HG03520 (cell line): ENCODE measurements at regions not wholly inside any gene's neighbourhood (a gene's known extent, or its start where the extent isn't known, plus 50 kb on each side); places are given as distances from the start of the nearest gene placed in this dataset.
A peak's percentile ranks its signal among the peaks of the same experiment; 100 is the strongest.

Experiments
- ATAC-seq: cut with Tn5 transposase; IDR thresholded peaks from one replicate; pipeline ENCODE4 v1.9.1; 2021; ENCODE audit warnings: mild to moderate bottlenecking, moderate library complexity; ENCODE audit not compliant: unreplicated experiment

DNA sequence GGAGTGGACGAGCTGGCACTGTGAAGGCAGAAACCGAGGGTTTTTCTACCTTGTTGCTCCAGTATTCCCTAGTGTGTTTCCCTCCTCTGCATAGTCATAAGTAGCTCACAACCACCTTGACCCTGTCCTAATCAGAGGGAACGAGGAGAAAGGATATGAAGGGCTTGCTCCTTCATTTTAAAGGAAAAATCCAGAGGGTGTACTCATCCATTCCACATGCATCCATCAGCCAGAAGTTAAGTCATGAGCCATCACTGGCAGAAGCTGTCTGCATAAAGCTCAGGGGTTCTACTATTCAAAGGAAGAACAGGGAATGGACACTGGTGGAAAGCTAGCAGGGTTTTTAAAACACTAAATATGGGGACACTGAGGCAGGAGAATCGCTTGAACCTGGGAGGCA lies 84.3 kb upstream of the FOXN3 start:
- no peak for ATAC-seq

GRCh38 chr14:89500303-89500702 lies 83.3 kb upstream of the FOXN3 start:
- ATAC-seq: no peak

- no peak for ATAC-seq
Observed at GRCh38 chr14:89498878-89499277, 81.8 kb upstream of the FOXN3 start.

DNA sequence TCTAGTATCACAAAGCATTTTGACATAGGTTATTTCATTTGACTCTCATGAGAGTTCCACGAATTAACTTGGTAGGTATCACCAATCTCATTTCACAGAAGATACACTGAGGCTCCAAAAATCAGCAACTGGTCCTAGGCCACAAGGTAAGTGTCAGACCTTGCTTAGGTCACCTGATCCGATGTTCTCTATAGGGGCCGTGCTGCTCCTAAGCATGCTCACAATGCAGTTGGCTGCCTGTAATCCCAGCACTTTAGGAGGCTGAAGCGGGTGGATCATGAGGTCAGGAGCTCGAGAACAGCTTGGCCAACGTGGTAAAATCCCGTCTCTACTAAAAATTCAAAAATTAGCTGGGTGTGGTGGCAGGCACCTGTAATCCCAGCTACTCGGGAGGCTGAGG lies 78.7 kb upstream of the FOXN3 start:
- ATAC-seq: no peak

- ATAC-seq: peak; percentile 96
Observed at GRCh38 chr14:89493877-89494634, 77.0 kb upstream of the FOXN3 start.

GRCh38 chr14:89493406-89493805 lies 76.4 kb upstream of the FOXN3 start:
- no peak for ATAC-seq

- no peak for ATAC-seq
Observed at GRCh38 chr14:89491711-89492381, 74.8 kb upstream of the FOXN3 start.

- no peak for ATAC-seq
Observed at GRCh38 chr14:89490466-89490865, 73.4 kb upstream of the FOXN3 start.

DNA sequence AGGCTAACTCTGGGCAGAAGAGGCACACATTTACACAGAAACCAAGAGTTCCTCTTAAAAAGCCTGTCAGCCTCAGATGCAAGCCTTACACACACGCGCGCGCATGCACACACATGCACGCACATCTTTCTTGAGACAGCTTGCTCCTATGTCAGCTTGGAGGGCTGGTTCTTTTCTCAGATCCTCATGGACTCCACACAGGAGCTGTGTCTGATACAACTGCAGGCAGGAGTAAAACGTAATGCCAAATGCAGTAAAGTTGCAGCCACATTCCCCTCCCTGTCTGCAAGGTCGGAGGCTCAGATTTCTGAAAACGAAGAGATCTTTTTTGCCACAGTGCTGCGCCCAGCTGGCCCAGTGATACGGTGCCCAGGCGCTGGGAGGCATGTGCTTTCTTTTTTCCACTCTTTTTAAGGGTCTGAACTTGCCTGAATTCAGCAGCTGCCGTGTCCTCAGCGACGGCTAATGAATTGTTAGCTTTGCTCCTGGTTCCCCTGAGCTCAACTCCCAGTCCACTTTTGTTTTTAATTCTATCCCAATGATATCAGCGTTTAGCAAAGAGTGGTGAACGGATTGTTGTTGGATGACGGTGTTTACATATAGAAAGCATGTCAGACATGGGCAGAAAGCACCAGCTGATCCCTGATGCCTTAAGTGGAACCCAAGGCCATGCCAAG lies 72.9 kb upstream of the FOXN3 start:
- ATAC-seq: no peak

DNA sequence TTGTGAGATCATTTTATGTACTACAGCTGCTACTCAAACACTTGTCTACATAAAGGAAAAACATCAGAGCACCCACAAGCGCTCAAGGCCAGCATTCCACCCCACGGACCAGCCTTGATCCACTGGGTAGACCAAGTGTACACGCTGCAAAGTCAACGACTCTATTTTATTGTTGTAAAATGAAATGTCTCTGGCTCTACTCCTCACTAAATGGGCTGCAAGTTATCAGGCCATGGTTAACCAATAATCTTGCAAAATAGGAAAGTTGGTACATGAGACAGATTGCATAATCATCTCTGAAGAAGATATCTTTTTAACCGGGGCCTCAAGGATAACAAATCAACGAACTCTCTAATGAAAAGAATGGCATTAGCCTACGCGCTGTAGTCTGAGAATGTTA lies 69.9 kb upstream of the FOXN3 start:
- ATAC-seq: no peak

GRCh38 chr14:89486505-89486904 lies 69.5 kb upstream of the FOXN3 start:
- ATAC-seq: no peak

DNA sequence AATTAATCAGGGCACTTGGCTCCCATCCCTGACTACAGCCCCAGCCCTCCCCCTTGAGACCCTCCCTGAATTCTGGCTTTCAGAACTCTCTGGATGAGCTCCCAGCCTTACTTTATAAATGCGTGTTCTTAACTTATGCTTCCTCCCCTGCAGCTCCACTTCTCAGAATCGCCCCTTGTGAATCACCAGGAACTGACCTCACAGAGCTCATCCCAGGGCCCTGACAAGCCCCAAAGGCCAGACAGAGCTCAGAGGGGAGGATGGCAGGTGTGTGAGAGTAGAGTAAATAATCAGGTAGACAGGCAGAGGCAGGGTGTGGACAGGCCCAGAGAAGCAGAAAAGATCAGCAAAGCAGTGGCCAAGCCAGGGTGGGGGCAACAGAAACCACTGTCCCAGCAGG lies 68.2 kb upstream of the FOXN3 start:
- no peak for ATAC-seq

GRCh38 chr14:89484051-89484844 lies 67.2 kb upstream of the FOXN3 start:
- no peak for ATAC-seq

DNA sequence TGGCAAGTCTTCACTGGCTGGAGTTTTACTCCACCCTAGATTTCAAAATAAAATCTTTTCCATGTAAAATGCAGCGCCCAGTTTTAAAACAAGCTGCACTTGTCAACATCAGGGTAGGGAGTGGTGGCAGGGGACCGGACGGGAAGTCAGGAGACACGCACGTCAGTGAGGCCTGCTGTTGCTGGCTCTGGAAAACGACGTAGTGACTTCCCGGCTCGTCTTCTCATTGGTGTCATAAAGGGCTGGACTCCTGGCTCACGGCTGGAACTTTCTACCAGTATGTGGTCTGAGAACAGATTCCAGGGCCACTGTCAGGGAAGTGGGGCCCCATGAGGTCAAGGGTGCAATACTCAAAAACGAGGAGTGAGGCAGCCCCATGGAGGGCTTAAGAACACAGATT lies 64.2 kb upstream of the FOXN3 start:
- ATAC-seq: no peak

GRCh38 chr14:89480278-89480677 lies 63.2 kb upstream of the FOXN3 start:
- ATAC-seq: no peak

- ATAC-seq: no peak
Observed at GRCh38 chr14:89479802-89480201, 62.8 kb upstream of the FOXN3 start.

- no peak for ATAC-seq
Observed at GRCh38 chr14:89477391-89477790, 60.4 kb upstream of the FOXN3 start.

DNA sequence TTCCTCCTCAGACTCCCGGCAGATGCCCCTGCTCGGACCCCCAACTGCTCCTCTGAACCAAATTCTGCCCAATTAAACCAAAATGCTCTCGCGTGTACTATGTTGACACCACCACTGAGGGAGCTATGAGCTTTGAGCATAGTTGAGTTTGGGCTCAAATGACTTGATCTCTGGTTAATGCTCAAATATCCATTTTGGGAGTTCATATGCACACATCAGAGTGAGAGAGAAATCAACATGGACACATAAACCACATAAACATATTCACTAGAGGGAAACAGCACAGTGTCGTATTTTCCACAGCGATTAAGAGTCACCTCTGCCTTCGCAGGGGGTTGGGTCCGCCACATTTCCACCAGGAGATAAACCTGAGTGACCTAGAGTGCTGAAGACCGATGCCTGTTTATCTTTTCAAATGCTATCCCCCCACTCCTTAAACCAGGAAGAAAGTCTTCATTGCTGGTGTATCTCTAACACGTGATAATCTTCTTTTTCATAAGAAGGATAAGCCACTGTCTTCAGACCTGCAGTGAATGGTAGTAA lies 59.4 kb upstream of the FOXN3 start:
- ATAC-seq: no peak

GRCh38 chr14:89474464-89474863 lies 57.4 kb upstream of the FOXN3 start:
- no peak for ATAC-seq

DNA sequence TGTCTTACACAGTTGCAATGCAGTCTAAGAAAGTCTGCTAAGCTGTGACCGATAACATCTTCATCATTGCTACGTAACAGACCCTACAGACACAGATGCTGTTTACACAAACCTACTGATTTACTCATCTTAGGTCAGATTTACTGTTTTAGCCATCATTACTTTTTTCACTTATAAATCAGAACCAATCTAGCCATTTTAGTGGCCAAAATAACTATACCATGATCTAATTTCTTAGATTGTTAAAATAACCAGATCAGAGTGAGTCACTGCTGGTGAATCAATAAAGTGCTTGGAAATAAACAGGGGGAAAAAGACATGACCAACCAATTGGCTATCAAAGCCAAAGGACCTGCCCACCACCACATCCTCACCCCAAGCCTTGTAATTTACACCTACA lies 57.0 kb upstream of the FOXN3 start:
- ATAC-seq: no peak

DNA sequence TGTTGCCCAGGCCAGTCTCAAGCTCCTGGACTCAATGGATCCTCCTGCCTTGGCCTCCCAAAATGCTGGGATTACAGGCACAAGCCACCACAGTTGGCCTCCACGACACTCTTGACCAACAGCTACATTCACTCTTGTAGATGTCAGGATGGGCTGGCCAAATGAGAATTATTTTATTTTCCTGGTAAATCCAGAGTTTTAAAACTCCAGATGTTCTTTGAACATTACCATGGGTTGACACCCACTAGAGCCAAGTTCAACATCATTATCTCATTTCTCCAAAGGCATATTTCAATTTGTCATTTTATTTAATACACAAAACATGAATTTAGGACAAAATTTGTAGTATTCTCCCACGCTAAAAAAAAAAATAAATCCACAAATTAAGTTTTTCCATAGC lies 56.5 kb upstream of the FOXN3 start:
- ATAC-seq: no peak
